Activated naive CD4-positive, alpha-beta T cell treated with anti-CD3 and anti-CD28 coated beads, Interleukin-2, amount 50 U/mL, for 16 hours (primary cell): ENCODE measurements at regions not wholly inside any gene's neighbourhood (a gene's known extent, or its start where the extent isn't known, plus 50 kb on each side); places are given as distances from the start of the nearest gene placed in this dataset.
"Not testable (repeated sequence)": the region's sequence is repeated elsewhere in the genome, so short reads cannot be mapped to it uniquely, and the experiment has no call there.

ENCODE experiments used
- DNase-seq: peaks from one replicate; pipeline ENCODE4 v3.0.0-alpha.2; 2020

DNA sequence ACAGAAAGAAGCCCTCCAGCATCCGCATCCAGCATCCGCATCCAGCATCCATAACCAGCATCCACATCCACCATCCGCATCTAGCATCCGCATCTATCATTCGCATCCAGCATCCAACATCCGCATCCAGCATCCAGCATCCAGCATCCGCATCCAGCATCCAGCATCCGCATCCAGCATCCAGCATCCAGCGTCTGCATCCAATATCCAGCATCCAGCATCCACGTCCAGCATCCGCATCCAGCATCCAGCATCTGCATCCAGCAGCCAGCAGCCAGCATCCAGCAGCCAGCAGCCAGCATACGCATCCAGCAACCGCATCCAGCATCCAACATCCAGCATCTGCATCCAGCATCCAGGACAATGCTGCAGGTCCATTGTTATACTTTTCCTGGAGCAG is 671.0 kb upstream of the C16orf82 start:
- no peak for DNase-seq

DNA sequence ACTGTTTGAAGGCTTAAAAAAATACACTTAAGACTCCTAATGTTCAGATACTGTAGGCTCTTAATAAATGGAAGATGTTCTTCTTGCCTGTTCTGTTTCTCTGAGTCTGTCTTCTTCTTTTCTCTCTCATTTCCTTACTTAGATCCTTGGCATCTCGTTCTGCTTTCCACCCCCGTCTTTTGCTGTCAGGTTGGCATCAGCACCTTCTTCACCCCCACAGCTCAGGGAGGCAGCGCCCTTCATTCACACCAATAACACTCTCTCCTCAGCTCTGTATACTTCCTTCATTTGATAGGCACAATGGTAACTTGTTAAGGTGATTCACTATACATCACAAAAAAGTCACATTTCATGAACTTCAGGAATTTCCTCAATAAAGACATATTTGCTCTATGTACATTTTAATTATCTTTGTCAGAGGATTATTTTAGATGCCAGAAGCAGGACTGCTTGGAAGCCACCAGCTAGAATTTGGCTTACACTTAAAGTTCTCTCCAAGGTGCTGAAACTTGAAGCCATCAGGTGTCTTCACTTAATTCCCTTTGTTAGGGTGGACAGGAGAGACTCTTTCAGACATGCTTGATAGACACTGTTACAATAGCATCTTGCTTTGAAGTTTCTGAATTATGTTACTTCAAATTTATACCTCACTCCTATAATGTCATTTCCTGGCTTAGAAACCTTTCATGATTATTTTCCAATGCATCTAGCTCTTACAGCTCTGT is 670.1 kb upstream of the C16orf82 start:
- DNase-seq, result no peak

- no peak for DNase-seq
Observed at GRCh38 chr16:26413780-26414179, 652.9 kb upstream of the C16orf82 start.

DNA sequence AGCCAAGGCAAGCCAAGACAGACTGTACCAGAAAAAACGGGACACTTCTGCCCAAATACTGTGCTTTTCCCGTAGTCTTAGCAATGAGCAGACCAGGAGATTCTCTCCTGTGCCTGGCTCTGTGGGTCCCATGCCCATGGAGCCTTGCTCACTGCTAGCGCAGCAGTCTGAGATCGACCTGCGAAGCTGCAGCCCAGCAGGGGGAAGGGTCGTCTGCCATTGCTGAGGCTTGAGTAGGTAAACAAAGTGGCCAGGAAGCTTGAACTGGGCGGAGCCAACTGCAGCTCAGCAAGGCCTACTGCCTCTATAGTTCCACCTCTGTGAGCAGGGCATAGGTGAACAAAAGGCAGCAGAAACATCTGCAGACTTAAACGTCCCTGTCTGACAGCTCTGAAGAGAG is 647.3 kb upstream of the C16orf82 start:
- DNase-seq, result not testable (repeated sequence)

DNA sequence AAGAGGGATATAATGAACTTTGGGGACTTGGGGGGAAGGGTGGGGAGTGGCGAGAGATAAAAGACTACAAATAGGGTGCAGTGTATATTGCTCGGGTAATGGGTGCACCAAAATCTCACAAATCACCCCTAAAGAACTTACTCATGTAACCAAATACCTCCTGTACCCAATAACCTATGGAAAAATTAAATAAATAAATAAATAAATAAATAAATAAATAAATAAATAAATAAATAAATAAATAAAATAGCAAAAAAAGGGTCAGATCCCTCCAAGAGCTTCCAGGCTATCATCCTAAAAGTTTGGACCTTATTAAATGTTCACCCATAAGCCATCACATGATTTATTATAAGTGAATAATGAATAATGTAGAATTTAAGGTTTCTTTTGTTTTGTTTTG is 636.1 kb upstream of the C16orf82 start:
- DNase-seq, result no peak

DNA sequence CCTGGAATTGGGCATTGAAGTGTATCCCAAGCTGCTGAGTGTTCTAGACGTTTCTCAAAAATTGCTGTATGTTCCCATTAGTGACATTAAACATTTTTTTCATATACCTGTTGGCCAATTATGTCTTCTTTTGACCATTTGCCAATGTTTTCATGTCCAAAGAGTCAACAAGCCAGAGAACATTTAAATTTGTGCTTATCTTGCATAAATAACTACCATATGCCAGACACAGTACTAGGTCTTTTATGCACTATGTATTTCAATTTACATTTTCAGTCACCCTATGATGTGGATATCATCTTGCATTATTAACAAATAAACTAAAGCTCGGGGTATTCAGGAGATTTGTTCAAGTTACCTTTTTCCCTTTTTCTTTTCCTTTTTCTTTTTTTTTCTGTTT is 632.9 kb upstream of the C16orf82 start:
- no peak for DNase-seq

DNA sequence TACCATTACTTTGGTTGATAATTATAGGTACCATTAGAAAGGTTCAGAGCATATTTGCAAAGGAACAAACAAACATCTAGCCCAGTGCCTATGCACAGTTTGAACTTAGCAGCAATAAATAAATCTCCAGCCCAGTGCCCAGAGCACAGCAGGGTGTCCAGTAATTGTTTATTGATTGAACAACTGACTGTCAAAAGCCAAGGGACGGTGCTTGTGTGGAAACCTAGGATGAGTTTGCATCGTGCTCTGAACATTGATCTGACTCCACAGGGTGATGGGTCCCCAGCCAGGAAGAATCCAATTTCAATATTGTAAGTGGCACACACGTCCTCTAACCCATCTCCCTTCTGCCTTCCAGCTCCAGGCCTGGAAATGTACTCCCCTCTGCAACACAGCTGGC is 625.5 kb upstream of the C16orf82 start:
- DNase-seq, result no peak

GRCh38 chr16:26442321-26442720 is 624.4 kb upstream of the C16orf82 start:
- no peak for DNase-seq

DNA sequence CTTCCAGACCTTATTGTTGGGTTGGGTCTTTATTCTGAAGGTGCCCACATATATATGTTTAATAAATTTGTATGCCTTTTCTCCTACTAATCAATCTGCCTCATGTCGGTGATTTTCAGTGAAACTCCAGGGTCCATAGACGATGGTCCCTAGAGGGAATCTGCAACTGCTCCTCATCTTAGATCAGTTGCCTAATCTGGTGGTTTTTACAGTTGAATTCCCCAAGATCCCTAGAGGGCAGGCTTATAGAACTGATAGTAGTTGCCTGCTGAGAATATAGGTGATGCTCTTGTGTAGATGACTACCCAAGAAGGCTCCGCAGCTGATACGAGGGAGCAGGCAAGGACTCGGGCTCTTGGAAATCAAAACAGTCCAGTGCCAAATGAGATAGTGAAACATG is 619.2 kb upstream of the C16orf82 start:
- DNase-seq, result no peak

- no peak for DNase-seq
Observed at GRCh38 chr16:26453215-26453614, 613.5 kb upstream of the C16orf82 start.

DNA sequence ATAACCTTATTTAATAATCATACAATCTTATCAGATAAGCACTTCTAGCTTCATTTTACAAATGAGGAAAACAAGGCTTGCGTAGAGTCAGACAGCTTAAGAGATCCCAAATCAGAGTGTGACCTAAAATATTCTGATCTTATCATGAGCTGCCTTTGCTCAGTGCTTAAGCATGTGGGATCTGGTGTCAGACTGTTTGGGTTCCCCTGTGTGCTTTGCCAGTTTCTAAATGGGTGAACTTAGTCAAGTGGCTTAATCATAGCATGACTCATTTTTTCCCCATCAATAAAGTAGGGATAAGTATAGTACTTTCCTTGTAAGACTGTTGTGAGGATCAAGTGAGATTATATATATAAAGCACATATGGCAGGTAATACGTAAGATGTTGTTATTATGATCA is 612.6 kb upstream of the C16orf82 start:
- no peak for DNase-seq

GRCh38 chr16:26456074-26456473 is 610.7 kb upstream of the C16orf82 start:
- DNase-seq, result no peak

DNA sequence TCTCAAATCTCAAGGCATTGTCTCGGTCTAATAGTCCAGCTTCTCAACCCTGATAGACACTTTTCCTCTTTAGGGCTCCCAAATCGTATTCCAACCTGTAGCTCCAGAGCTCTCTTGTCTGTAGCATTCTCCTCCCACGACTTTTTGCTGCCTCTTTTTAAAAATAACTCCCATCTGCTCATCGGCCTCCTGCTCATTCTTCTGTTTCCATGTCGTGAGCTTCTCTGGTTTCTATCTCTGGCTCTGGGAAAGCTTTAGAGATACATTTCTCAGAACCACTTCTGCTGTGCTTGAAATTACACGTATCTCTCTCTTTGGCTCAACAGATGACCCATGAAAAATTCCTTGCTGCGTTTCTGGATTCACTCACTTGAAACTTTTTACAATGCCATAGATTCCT is 609.6 kb upstream of the C16orf82 start:
- no peak for DNase-seq

DNA sequence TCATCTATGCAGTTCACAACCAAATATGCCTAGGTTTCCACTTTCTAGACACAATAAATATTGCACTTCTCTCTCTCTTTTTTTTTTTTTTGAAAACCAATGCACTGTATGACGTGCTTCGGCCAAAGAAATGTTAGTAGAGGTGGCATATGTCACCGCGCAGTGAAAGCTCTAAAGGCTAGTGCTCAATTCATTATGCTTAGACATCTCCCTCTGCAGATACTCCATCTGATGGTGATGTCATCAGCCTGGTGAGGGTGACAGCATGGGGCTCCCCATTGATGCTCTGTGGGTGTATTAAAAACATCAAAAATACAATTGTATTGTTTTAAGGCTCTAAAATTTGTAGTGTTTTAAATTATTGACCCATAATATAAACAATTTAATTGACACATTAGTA is 608.8 kb upstream of the C16orf82 start:
- DNase-seq, result no peak

DNA sequence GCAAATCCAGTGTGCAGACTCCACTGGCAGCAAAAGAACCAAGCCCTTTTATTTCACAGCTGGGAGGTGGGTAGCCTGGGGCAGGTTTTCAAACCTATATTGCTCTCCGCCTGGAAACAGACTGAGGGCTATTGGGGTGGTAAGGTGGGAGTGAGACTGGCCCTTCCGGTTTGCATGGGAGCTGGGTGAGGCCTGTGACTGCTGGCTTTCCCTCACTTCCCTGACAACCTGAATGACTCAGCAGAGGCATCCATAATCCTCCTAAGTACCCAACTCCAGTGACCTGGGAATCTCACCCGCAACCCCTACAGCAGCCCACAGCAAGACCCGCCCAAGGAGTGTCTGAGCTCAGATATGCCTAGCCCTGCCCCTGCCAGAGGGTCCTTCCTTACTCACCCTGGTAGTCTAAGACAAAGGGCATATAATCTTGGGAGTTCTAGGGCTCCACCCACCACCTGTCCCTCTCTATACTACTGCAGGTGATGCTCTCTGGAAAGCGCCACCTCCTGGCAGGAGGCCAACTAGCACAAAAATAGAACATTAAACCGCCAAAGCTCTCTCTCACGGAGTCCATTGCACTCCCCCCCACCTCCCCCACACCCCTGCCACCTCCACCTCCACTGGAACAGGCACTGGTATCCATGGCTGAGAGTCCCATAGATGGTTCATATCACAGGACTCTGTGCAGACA is 602.0 kb upstream of the C16orf82 start:
- DNase-seq, result no peak

DNA sequence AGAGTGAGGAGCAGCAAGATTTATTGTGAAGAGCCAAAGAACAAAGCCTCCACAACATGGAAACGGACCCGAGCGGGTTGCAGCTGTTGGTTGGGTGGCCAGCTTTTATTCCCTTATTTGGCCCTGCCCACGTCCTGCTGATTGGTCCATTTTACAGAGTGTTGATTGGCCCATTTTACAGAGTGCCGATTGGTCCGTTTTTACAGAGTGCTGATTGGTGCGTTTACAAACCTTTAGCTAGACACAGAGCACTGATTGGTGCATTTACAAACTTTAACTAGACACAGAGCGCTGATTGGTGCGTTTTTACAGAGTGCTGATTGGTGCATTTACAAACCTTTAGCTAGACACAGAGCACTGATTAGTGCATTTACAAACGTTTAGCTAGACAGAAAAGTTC is 592.3 kb upstream of the C16orf82 start:
- DNase-seq, result not testable (repeated sequence)

DNA sequence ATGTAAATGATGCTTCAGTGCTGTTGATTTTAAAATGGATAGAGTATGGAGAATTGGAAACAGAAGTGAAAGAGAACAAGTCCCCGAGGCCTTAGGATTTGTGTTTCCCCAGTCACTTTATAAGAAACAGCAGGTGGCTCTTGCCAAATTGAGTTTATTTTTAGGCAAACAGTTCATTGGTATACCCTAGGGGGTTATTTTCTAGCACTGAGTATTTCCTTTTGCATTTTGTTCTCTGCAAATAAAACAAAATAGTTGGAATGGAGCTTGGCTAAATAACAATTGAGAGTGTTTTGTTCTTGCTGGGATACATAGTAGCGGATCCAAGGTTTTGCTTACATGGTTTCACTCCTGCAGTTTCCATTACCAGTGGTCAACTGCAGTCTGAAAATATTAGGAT is 591.1 kb upstream of the C16orf82 start:
- no peak for DNase-seq

DNA sequence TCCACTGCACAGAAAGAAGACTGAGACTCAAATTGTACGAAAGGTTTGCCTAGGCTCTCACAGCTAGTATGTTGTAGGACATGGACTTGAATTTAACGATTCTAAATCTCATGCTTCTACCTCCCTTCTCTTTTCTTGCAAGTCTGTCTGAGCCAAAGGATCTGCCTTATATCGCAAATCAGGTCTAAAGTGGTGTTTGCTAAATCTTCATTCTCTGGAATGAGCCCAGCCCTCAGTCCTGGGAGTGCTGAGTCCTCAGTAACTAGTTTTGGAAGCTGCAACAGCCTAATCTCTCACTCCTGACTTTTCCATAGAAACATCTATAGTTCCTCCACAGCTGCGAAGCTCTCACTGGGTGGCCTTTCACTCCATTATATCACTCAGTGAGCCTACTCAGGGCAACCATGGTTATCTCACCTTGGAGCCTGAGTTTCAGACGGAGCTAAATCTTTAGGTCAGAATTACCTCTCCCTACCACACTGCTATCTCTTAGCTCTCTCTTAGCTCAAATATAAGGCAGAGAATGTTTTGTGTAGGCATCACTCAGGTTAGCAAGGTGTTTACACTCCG is 575.5 kb upstream of the C16orf82 start:
- no peak for DNase-seq

DNA sequence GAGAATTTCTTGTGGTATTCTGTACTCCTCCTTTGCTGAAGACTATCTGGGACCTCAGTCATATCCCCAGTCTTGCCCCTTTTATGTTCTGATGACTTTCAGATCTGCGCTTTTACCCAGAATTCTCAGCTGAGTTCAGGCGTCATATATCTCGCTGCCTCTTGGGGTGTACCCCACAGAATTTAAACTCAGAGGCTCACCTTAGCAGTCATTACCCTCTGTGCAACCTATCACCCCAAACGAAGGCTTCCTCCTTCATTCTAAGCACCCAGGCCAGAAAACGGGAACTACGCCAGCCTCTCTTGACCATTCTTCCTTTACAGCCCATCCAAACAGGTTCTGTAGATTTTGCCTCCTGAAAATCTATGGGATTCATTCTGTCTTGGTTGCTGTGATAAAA is 574.8 kb upstream of the C16orf82 start:
- DNase-seq, result no peak

DNA sequence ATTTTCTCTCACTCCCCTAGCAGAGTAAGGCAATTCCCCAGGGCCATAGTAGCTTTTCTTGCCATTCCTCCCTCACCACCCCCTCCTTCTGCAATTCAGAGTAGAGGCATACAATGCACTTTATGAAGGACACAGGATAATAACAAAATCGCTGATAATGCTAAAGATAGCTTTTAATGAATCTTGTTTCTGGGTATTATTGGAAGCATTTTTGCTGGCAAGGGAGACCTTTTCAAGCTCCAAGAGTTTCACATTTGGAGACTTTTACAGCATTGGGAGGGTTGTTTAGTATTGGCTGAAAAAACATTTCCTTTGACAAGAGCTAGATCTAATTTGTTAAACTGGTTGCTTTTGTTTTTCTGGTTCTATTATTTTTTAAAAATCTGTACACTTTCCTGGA is 573.0 kb upstream of the C16orf82 start:
- no peak for DNase-seq

- DNase-seq, result no peak
Observed at GRCh38 chr16:26497896-26498295, 568.8 kb upstream of the C16orf82 start.

- DNase-seq, result no peak
Observed at GRCh38 chr16:26500326-26500725, 566.4 kb upstream of the C16orf82 start.

DNA sequence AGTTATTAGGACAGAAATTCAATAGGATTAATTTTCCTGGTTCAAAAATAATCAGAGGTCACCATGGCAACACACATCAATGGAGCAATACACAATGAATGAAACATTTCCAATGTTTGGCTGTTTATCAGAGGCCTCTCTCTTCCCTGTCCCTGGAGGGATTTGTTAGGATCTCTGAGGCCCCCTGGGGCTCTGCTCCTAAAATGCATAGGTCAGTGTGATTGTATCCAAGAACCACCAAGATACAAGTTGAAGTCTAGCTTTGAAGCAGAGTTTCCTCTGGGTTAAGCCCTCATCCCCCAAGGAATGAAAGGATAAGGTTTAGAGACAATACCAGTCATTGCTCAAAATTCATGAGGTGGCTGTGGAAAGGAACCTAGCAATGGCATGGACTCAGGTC is 561.2 kb upstream of the C16orf82 start:
- no peak for DNase-seq

- DNase-seq, result not testable (repeated sequence)
Observed at GRCh38 chr16:26508946-26509345, 557.8 kb upstream of the C16orf82 start.

- no peak for DNase-seq
Observed at GRCh38 chr16:26510924-26511323, 555.8 kb upstream of the C16orf82 start.
